Endothelial cell (in vitro differentiated cells): ENCODE measurements at regions not wholly inside any gene's neighbourhood (a gene's known extent, or its start where the extent isn't known, plus 50 kb on each side); places are given as distances from the start of the nearest gene placed in this dataset.

ENCODE experiments used
- DNase-seq: peaks from one replicate; pipeline ENCODE4 v3.0.0; 2021; ENCODE audit warnings: low spot score
- H3K27ac Mint-ChIP-seq: one replicate; pipeline ENCODE4 v1.8.0; 2021; ENCODE audit warnings: mixed read lengths, inconsistent platforms; ENCODE audit not compliant: unreplicated experiment
- H3K27me3 Mint-ChIP-seq: one replicate; pipeline ENCODE4 v1.8.0; 2021; ENCODE audit warnings: mild to moderate bottlenecking, moderate library complexity, mixed read lengths, inconsistent platforms; ENCODE audit not compliant: unreplicated experiment
- H3K36me3 Mint-ChIP-seq: one replicate; pipeline ENCODE4 v1.8.0; 2021; ENCODE audit warnings: mild to moderate bottlenecking, low read depth, mixed read lengths, inconsistent platforms; ENCODE audit not compliant: unreplicated experiment
- H3K4me1 Mint-ChIP-seq: one replicate; pipeline ENCODE4 v1.8.0; 2021; ENCODE audit warnings: mild to moderate bottlenecking, mixed read lengths, inconsistent platforms; ENCODE audit not compliant: unreplicated experiment
- H3K4me3 Mint-ChIP-seq: one replicate; pipeline ENCODE4 v1.8.0; 2021; ENCODE audit warnings: mild to moderate bottlenecking, mixed read lengths, inconsistent platforms; ENCODE audit not compliant: unreplicated experiment
- H3K9me3 Mint-ChIP-seq: one replicate; pipeline ENCODE4 v1.8.0; 2021; ENCODE audit warnings: mixed read lengths, inconsistent platforms; ENCODE audit not compliant: unreplicated experiment
- TF ChIP-seq, protein P1 (sequence below): fragments of 200-600 bp; sonication (generic); IDR thresholded peaks from one replicate; pipeline ENCODE4 v1.5.0; 2021; ENCODE audit warnings: antibody characterized with exemption; ENCODE audit not compliant: unreplicated experiment

DNA sequence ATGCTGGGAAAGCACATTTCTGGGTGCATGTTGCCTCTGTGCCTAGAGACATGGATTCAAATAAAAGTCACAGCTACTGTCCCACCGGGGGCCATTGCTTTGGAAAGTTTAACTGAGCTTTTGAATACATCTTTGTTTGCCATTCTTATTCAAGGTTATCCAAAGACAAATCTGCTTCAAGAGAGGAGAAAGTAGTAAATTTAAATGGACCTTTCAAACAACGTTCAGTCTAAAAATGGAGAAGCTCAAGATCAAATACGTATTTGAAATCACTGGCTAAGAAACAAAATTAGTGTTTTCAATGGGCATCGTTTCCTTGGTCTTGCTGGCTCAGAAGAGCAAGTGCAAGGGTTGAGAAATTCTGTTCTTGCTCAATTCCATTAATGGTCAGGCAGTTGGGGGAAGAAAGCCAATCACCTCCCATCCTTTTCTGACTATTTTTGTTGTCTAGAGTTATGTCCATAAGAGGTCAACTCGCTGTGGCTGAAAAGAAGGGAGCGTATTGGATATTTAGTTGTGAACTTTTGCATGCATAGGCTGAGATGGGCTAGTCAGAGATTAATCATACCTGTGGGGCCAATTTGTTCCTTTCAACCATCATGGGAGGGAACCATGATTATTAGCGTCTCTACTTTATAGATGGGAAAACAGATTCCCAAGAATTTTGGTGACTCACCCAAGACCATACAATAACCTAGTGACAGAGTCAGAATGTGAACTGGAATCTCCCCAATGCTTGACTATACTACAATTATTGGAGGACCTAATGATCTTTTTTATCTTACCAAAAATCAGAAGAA, 276.2 kb upstream of the TNC start:
- H3K36me3 Mint-ChIP-seq: no peaks in the 10 kb centered on the region
- TF ChIP-seq, protein P1, sequence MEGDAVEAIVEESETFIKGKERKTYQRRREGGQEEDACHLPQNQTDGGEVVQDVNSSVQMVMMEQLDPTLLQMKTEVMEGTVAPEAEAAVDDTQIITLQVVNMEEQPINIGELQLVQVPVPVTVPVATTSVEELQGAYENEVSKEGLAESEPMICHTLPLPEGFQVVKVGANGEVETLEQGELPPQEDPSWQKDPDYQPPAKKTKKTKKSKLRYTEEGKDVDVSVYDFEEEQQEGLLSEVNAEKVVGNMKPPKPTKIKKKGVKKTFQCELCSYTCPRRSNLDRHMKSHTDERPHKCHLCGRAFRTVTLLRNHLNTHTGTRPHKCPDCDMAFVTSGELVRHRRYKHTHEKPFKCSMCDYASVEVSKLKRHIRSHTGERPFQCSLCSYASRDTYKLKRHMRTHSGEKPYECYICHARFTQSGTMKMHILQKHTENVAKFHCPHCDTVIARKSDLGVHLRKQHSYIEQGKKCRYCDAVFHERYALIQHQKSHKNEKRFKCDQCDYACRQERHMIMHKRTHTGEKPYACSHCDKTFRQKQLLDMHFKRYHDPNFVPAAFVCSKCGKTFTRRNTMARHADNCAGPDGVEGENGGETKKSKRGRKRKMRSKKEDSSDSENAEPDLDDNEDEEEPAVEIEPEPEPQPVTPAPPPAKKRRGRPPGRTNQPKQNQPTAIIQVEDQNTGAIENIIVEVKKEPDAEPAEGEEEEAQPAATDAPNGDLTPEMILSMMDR: no peak
- H3K4me3 Mint-ChIP-seq: no peak overlapping the region
- no peaks in the 10 kb centered on the region for H3K9me3 Mint-ChIP-seq
- no peak for DNase-seq
- H3K27ac Mint-ChIP-seq: no peak overlapping the region
- H3K27me3 Mint-ChIP-seq: peaks cover 2% of the 10 kb centered on the region
- peaks cover 31% of the 10 kb centered on the region for H3K4me1 Mint-ChIP-seq

DNA sequence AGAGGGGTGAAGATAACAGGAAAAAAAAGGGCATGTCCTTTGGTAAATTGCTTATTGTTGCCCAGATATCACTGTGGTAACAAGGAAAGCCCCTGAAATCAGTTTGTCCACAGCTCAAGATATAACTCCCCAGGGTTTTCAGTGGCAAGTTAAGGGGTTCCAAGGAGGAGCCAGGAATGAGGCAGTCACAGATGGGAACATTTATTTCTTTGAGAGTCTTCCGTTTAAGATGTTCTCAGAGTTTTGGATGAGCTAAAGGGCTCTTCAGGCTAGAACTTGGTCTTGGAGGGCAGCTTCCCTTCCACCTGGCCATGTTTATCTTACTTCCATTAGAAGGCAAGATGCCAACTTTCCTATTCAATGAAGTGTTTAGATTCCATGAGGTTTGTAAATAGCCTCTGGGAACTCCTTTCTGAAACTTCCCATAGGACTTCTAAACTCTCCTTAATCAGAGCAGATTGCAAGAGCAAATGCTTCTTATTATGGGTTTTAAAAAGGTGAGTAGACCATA, 277.6 kb upstream of the TNC start:
- Mint-ChIP-seq H3K27ac (no peak overlapping the region), H3K4me3 (no peak overlapping the region), H3K9me3 (no peaks in the 10 kb centered on the region), H3K27me3 (no peaks in the 10 kb centered on the region), H3K36me3 (no peaks in the 10 kb centered on the region), H3K4me1 (peaks cover 24% of the 10 kb centered on the region)
- DNase-seq: no peak
- TF ChIP-seq, protein P1: no peak

DNA sequence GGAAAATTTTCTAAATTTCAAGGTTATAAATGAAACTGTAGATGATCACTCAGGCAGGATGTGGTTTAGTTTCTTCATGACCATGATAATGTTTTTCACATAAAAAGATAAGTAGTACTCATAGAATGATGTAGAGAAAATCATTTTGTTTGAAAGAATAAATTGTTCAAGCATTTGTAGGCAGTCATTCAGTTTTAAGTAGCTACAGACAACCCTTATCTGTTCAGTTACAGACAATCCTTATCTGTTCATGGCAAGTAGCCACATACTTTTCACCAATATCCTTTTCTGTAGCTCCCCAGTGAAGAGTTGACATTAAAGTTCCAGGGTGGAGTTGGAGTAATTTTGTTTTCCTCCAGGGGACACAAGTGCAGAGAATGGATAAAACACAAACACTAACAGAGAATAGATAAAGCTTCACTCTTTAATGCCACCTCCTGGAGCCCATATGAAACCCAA, 278.1 kb upstream of the TNC start:
- Mint-ChIP-seq H3K27me3 (no peaks in the 10 kb centered on the region), H3K4me1 (peaks cover 19% of the 10 kb centered on the region), H3K27ac (no peak overlapping the region), H3K4me3 (no peak overlapping the region), H3K9me3 (no peaks in the 10 kb centered on the region), H3K36me3 (no peaks in the 10 kb centered on the region)
- TF ChIP-seq, protein P1: no peak
- DNase-seq: no peak

DNA sequence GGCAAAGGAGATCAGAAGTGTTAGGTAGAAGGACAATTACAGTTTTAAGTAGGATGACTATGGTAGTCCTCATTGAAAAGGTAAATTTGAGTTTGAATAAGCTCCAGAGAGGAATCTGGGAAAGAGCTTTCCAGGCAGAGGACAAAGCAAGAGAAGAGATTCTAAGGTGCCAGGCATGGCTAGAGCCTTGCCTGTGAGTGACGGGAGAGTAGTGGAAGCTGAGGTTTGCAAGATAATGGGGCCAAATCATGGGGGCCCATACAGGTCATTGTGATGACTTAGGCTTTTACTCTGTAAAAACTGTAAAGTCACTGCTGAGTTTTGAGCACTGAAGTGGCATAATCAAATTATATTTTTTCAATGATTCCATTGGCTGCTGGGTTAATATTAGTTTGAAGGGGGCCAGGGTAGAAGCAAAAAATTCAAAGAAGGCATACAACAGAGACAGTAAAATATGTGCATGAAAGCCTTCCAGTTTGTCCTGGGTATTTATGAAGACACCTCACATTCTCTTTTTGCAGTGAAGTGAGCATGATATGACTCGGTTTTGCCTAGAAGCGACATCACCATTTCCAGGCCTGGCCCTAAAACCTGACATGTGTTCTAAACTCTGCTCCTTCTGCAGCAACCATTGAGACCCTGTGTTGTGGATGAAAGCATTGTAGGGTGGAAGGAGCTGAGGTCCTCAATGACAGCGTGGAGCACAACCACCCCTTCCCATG, 279.8 kb upstream of the TNC start:
- no peak for DNase-seq
- Mint-ChIP-seq H3K9me3 (no peaks in the 10 kb centered on the region), H3K36me3 (no peaks in the 10 kb centered on the region), H3K4me1 (peaks cover 9% of the 10 kb centered on the region), H3K4me3 (no peak overlapping the region), H3K27me3 (no peaks in the 10 kb centered on the region), H3K27ac (no peak overlapping the region)
- TF ChIP-seq, protein P1: no peak

DNA sequence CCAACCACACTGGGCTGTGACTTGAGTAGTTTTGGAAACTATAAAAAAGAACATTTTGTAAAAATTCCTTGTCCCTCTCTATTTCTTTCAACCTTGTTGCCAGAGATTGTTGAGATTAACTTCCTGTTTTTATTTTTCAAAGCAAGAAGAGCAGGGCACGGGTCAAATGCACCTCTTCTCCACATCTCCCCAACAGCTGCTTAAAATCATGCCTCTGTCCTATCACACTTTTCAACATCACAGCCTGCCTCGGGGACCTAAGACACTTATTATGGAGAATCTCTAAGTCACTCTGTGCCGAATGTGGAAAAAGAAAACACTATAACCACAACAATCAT, 280.3 kb upstream of the TNC start:
- no peak for DNase-seq
- Mint-ChIP-seq H3K27ac (no peak overlapping the region), H3K36me3 (no peaks in the 10 kb centered on the region), H3K9me3 (no peaks in the 10 kb centered on the region), H3K4me1 (peaks cover 9% of the 10 kb centered on the region), H3K4me3 (no peak overlapping the region), H3K27me3 (no peaks in the 10 kb centered on the region)
- TF ChIP-seq, protein P1: no peak
